ENCODE measurements at regions not wholly inside any gene's neighbourhood (a gene's known extent, or its start where the extent isn't known, plus 50 kb on each side); places are given as distances from the start of the nearest gene placed in this dataset.

DNA sequence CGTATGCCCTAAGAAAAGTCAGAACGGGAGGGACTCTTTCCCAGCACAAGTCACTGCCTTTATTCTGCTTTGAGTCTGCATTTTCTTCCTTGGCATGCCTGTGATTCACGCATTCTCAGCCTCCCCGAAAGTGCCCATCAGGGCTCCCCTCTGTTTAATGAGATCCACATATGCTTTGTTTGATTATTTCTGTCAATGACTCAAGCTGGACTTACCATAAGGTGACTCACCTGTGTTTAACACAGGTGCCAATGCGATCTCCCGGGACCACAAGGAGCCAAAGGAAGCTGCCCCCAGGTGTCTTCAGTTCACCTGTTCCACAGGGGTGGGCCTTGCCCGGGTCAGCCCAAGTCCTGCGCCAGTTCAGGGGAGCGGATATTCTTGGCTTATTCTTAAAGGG is 386.0 kb upstream of the SHH start:
- no peak for TF ChIP-seq EZH2 (IDR thresholded peaks at IDR 0.05; ENCODE audit: borderline replicate concordance, low read depth, low read length, poor library complexity, severe bottlenecking)
- TF ChIP-seq CTCF (conservative IDR thresholded peaks at IDR 0.05; ENCODE audit: low read depth, low read length): no peak
